Keratinocyte (primary cell): ENCODE measurements at regions not wholly inside any gene's neighbourhood (a gene's known extent, or its start where the extent isn't known, plus 50 kb on each side); places are given as distances from the start of the nearest gene placed in this dataset.

ENCODE experiments used
- DNase-seq: peaks from one replicate; pipeline ENCODE4 v3.0.0-alpha.2; 2011; ENCODE audit warnings: low read depth, missing footprints, low spot score
- FAIRE-seq: peaks from 2 replicates; lab custom pipeline; 2011; peaks lifted over from hg19 to GRCh38; lab: Jason Lieb, UNC
- H2AFZ ChIP-seq: 2 replicates; pipeline ENCODE4 v1.6.0; 2012; ENCODE audit warnings: low read length, control low read depth, inconsistent platforms; ENCODE audit not compliant: control insufficient read depth
- H3K27ac ChIP-seq: 2 replicates; pipeline ENCODE4 v1.5.1; 2011; ENCODE audit warnings: low read length; ENCODE audit not compliant: control insufficient read depth, insufficient read depth
- H3K27me3 ChIP-seq: 3 replicates; pipeline ENCODE4 v1.6.0; 2011; ENCODE audit warnings: low read length; ENCODE audit not compliant: control insufficient read depth, insufficient read depth; ENCODE audit errors: extremely low read depth
- H3K36me3 ChIP-seq, 2 experiments: 2 replicates in 1 of 2; 3 replicates in 1 of 2; pipeline ENCODE4 v1.5.1; 2011; ENCODE audit warnings: low read length in 2 of 2, mild to moderate bottlenecking in 1 of 2; ENCODE audit not compliant: control insufficient read depth in 2 of 2, insufficient read depth in 2 of 2; ENCODE audit errors: extremely low read depth in 1 of 2
- H3K4me1 ChIP-seq: 3 replicates; pipeline ENCODE4 v1.5.1; 2011; ENCODE audit warnings: low read length; ENCODE audit not compliant: control insufficient read depth, insufficient read depth; ENCODE audit errors: extremely low read depth
- H3K4me2 ChIP-seq: 3 replicates; pipeline ENCODE4 v1.6.0; 2011; ENCODE audit warnings: low read depth, low read length; ENCODE audit not compliant: control insufficient read depth, insufficient read depth; ENCODE audit errors: extremely low read depth
- H3K4me3 ChIP-seq, 3 experiments: fragments of 200-600 bp in 1 of 3; sonication (generic) in 1 of 3; 2 replicates in 2 of 3; 3 replicates in 1 of 3; pipeline ENCODE4 v1.5.1; 2011 to 2016; ENCODE audit warnings: low read length in 3 of 3, mild to moderate bottlenecking in 3 of 3, control low read depth in 2 of 3, inconsistent platforms in 1 of 3, low read depth in 1 of 3, mixed read lengths in 1 of 3, mixed run types in 1 of 3, moderate library complexity in 1 of 3; ENCODE audit not compliant: control insufficient read depth in 2 of 3, insufficient read depth in 2 of 3; ENCODE audit errors: extremely low read depth in 1 of 3
- H3K79me2 ChIP-seq: 2 replicates; pipeline ENCODE4 v1.6.0; 2012; ENCODE audit warnings: low read length; ENCODE audit not compliant: control insufficient read depth, insufficient read depth
- H3K9ac ChIP-seq: 3 replicates; pipeline ENCODE4 v1.6.0; 2011; ENCODE audit warnings: low read length; ENCODE audit not compliant: control insufficient read depth, insufficient read depth; ENCODE audit errors: extremely low read depth
- H3K9me1 ChIP-seq: 3 replicates; pipeline ENCODE4 v1.6.0; 2011; ENCODE audit warnings: low read length; ENCODE audit not compliant: control insufficient read depth, insufficient read depth; ENCODE audit errors: extremely low read depth
- H3K9me3 ChIP-seq: 2 replicates; pipeline ENCODE4 v1.5.1; 2012; ENCODE audit warnings: low read depth, low read length; ENCODE audit not compliant: control insufficient read depth
- H4K20me1 ChIP-seq: 3 replicates; pipeline ENCODE4 v1.6.0; 2011; ENCODE audit warnings: low read length; ENCODE audit not compliant: control insufficient read depth, insufficient read depth; ENCODE audit errors: extremely low read depth
- CTCF ChIP-seq, 3 experiments: IDR thresholded peaks in 1 of 3; conservative IDR thresholded peaks in 1 of 3; optimal IDR thresholded peaks in 1 of 3; 2 replicates in 2 of 3; 3 replicates in 1 of 3; pipeline versions ENCODE3 to v1.5.1; 2011; ENCODE audit warnings: low read length in 3 of 3, mild to moderate bottlenecking in 3 of 3, moderate library complexity in 2 of 3, control low read depth in 1 of 3, inconsistent platforms in 1 of 3; ENCODE audit not compliant: insufficient read depth in 2 of 3; ENCODE audit errors: extremely low read depth in 1 of 3
- EZH2 ChIP-seq: IDR thresholded peaks from one replicate; pipeline ENCODE4 v1.6.1; 2012; ENCODE audit warnings: inconsistent platforms, mild to moderate bottlenecking, low read length, moderate library complexity
- dilution Hi-C: fragments of 300-500 bp; cut with MboI; formaldehyde crosslinking; loops from one replicate; pipeline ENCODE4 v1.7.0; 2020; ENCODE audit warnings: low sequenced_read_pairs; ENCODE audit not compliant: extremely low pct_ligation_motif_present

GRCh38 chr14:98963610-98964009, 308.4 kb downstream of the BCL11B start:
- Histone ChIP-seq H3K9ac (no peak overlapping the region), H4K20me1 (no peaks in the 10 kb centered on the region), H3K9me1 (no peaks in the 10 kb centered on the region), H3K27me3 (no peaks in the 10 kb centered on the region), H3K4me1 (peaks cover 15% of the 10 kb centered on the region), H3K27ac (no peak overlapping the region), H3K4me2 (no peak overlapping the region), H3K36me3 (no peaks in the 10 kb centered on the region), H3K4me3 (no peak overlapping the region), H3K9me3 (no peaks in the 10 kb centered on the region), H2AFZ (no peak overlapping the region), H3K79me2 (no peaks in the 10 kb centered on the region)
- dilution Hi-C loops: no loop called here
- TF ChIP-seq CTCF (optimal IDR thresholded peaks at IDR 0.05 in 1 of 3, IDR thresholded peaks at IDR 0.05 in 1 of 3, conservative IDR thresholded peaks at IDR 0.05 in 1 of 3; ENCODE audit: extremely low read depth in 1 of 3, insufficient read depth in 2 of 3, low read length in 3 of 3): no peak
- TF ChIP-seq EZH2: no peak
- DNase-seq (no peak), FAIRE-seq (peak; percentile 13)

GRCh38 chr14:98964171-98964570, 307.8 kb downstream of the BCL11B start:
- Histone ChIP-seq H3K4me3 (no peak overlapping the region), H3K36me3 (no peaks in the 10 kb centered on the region), H3K27me3 (no peaks in the 10 kb centered on the region), H3K9ac (no peak overlapping the region), H3K9me1 (no peaks in the 10 kb centered on the region), H3K4me2 (no peak overlapping the region), H3K79me2 (no peaks in the 10 kb centered on the region), H3K9me3 (no peaks in the 10 kb centered on the region), H2AFZ (no peak overlapping the region), H3K27ac (no peak overlapping the region), H4K20me1 (no peaks in the 10 kb centered on the region), H3K4me1 (peaks cover 15% of the 10 kb centered on the region)
- FAIRE-seq (no peak), DNase-seq (no peak)
- dilution Hi-C loops: no loop called here
- TF ChIP-seq EZH2: no peak
- TF ChIP-seq CTCF (optimal IDR thresholded peaks at IDR 0.05 in 1 of 3, IDR thresholded peaks at IDR 0.05 in 1 of 3, conservative IDR thresholded peaks at IDR 0.05 in 1 of 3; ENCODE audit: extremely low read depth in 1 of 3, insufficient read depth in 2 of 3, low read length in 3 of 3): no peak
